Skin of body (tissue), 1 donor: ENCODE measurements at regions not wholly inside any gene's neighbourhood (a gene's known extent, or its start where the extent isn't known, plus 50 kb on each side); places are given as distances from the start of the nearest gene placed in this dataset.

Experiments
- DNase-seq: peaks from one replicate; lab custom pipeline; 2025; lab: John Stamatoyannopoulos, UW

GRCh38 chr12:41891226-41891625 lies 253.4 kb downstream of the GXYLT1 start:
- no peak for DNase-seq

GRCh38 chr12:41888285-41888684 lies 256.4 kb downstream of the GXYLT1 start:
- no peak for DNase-seq

GRCh38 chr12:41881891-41882805 lies 262.5 kb downstream of the GXYLT1 start:
- no peak for DNase-seq

DNA sequence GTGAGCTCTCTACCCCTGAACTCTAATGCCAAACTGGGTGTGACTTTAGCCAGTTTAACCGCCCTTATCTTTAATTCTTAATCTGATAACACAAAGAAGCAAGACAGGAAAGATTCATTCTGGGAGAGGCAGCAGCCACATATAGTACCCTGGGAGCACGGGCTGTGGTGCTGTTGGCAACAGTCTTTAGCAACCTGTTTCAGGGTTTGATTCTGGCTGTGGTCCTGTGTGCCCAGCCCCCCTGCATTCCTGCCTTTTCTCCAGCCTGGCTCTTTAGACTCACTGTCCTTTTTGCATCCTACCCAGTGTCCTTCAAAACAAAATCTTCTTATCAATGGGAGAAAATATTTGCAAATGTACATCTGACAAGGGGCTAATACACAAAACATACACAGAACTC lies 275.2 kb downstream of the GXYLT1 start:
- no peak for DNase-seq

DNA sequence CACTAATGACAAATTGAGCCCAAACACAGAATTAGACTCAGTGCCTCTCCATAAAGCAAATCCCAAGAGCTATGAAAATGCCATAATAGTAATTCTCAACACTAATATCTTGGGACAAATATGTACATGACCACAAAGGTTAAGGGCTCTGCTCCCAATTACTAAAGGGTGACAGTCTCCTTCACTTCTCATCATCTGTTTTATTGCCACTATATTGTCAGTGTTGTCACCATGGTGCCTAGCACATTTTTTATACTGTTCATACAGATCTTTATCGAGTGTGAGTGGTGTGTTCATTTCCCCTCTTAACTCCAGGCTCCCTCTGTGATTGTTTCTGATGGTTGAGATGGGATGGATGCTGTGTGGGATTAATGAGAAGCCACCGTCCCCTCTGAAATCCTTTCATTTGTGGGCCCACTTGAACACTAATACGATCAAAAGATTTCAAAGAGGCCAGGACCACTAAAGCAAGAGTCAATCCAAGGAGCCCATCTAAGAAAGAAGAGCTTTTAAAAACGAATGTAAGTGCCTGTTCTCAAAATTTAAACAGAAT lies 277.7 kb downstream of the GXYLT1 start:
- no peak for DNase-seq

GRCh38 chr12:41856228-41856627 lies 288.4 kb downstream of the GXYLT1 start:
- no peak for DNase-seq

- peak; percentile 29 for DNase-seq
Measured at GRCh38 chr12:41850046-41850445, 294.6 kb downstream of the GXYLT1 start.

DNA sequence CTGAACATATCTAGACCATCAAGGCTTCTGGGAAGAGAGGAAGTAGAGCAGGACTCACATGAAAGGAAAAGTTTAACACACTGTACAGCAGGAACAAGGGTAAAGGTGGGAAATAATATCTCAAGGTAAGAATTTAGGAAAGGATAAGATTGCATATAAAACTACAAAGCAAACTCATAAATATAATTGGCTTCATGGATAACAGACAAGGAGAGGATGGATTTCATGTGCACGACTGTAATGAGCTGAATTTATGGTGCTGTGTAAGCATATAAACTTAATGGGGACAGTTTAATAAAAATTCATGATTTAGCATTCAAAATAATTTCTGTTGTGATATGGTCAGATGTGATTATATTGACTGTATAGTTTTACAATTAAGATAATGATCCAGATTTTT lies 298.0 kb downstream of the GXYLT1 start:
- no peak for DNase-seq

DNA sequence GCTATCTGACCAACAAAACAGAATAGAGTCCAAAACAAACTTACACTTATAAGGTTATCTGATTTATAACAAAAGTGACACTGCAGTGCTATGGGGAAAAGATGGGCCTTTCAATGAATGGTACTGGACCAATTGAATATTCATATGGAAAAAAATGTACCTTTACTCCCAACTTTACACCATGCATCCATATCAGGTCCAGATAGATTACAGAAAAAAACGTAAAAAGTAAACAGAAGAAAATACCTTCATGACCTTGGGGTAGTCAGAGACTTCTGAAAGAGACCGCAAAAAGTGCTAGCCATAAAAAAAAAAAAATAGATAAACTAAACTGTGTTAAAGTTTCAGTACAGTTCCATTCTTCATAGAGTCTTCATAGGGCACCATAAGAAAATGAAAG lies 308.3 kb downstream of the GXYLT1 start:
- DNase-seq, result no peak

DNA sequence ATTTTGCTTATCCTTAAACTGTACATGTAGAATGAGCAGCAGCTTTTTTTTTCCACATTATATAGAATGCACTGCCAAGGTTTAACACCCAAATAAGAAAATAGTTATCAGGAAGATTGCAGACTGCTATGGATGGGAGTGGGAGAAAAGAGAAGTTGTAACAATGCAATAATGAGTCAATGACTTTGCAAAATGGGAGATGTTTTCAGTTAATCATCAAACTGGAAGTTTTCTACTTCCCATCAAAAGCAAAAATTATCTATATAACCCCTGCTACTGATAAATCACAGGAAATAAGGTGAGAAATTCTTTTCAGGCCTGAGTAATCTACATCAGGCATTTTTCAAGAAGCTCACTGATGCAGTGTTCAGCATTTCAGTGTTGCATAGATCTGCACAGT lies 309.1 kb downstream of the GXYLT1 start:
- DNase-seq, result no peak

DNA sequence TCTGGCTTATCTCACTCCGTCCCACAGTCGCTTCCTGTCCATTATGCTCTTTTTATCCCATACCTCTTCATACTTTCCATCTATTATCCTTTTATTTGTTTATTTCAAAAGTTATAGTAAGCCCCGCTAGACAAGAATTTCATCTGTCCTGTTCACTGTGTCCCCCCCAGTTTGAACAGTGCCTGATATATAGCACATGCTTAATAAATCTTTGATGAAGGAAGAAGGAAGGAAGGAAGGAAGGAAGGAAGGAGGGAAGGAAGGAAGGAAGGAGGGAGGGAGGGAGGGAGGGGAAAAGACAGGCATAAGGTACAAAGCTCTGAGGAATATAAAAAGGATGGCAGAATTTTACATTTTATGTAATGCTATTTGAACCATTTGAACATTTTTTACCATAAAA lies 324.7 kb downstream of the GXYLT1 start:
- no peak for DNase-seq

DNA sequence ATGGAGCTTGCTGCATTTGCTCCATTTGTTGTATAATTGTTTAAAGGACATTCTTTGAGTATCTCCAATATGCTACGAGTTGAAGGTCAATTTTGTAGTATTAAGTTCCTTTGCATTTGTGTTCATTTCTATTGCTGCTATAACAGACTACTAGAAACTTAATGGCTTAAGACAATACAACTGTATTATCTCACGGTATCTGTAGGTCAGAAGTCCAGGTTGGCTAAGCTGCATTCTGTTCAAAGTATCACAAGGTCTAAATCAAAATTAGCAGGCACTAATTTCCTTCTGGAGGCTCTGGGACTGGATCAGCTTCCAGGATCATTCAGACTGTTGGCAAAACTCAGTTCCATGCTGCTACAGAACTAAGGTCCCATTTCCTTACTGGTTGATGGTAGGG lies 340.6 kb downstream of the GXYLT1 start:
- no peak for DNase-seq

- no peak for DNase-seq
Measured at GRCh38 chr12:41802803-41803202, 341.9 kb downstream of the GXYLT1 start.

GRCh38 chr12:41801261-41801660 lies 343.4 kb downstream of the GXYLT1 start:
- DNase-seq, result no peak

- DNase-seq, result no peak
Measured at GRCh38 chr12:41799671-41800070, 345.0 kb downstream of the GXYLT1 start.

DNA sequence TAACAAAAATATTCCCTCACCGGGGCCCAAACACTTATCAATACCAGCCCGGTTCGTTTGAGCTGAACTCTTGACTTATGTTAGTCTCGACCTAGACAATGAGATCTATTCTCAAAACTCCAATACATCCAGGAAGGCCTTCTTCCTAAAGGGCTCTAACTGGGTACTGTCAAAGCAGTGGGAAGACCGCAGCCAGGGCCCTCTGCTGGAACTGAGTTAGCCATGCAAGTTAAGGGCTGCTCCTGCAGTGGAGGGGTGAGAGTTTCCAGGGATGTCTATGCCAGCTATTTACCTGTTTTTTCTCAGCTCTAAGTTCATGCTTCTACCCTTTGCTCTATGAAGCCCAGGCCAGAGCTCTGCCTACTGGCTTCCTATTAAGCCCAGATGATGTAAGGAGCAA lies 348.8 kb downstream of the GXYLT1 start:
- no peak for DNase-seq

GRCh38 chr12:41795051-41795600 lies 349.5 kb downstream of the GXYLT1 start:
- peak; percentile 72 for DNase-seq

- no peak for DNase-seq
Measured at GRCh38 chr12:41794336-41794735, 350.3 kb downstream of the GXYLT1 start.

GRCh38 chr12:41784957-41785356 lies 359.7 kb downstream of the GXYLT1 start:
- no peak for DNase-seq

- no peak for DNase-seq
Measured at GRCh38 chr12:41778934-41779333, 365.7 kb downstream of the GXYLT1 start.

- DNase-seq, result no peak
Measured at GRCh38 chr12:41777064-41777790, 367.4 kb downstream of the GXYLT1 start.

DNA sequence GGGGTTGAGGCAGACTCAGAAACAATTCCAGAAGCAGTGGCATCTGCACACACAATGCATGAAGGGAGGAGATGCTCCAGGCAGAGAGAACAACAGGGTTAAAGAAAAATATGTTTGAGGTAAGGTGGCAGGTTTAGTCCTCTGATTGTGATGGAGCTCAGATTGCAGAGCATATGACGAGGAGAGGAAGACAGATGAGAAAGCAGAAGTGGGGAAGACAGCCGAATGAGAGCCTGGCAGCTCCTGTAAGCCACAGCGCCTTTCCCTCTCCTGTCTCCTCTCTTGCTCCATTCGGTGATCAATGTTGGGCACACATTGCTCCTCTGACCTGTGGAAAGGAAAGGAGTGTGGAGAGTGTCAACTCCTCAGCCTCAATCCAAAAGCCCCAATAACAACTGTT lies 372.2 kb downstream of the GXYLT1 start:
- DNase-seq, result no peak
